NT2/D1 (cell line): ENCODE measurements at regions not wholly inside any gene's neighbourhood (a gene's known extent, or its start where the extent isn't known, plus 50 kb on each side); places are given as distances from the start of the nearest gene placed in this dataset.

Source experiments
- SUZ12 ChIP-seq: IDR thresholded peaks from 2 replicates; pipeline ENCODE4 v1.6.1; 2011; ENCODE audit not compliant: insufficient read length, insufficient read depth; ENCODE audit errors: extremely low read depth
- YY1 ChIP-seq: IDR thresholded peaks from 2 replicates; pipeline ENCODE4 v1.6.1; 2011; ENCODE audit not compliant: insufficient read length, insufficient read depth
- ZNF274 ChIP-seq: IDR thresholded peaks from 2 replicates; pipeline ENCODE4 v1.6.1; 2011; ENCODE audit warnings: mild to moderate bottlenecking, low read depth, low read length

- TF ChIP-seq YY1 = no peak
- TF ChIP-seq ZNF274 = no peak
- no peak for TF ChIP-seq SUZ12
These were observed 122.6 kb upstream of the SERPINE2 start for GRCh38 chr2:224161712-224162111.
